Activated T-cell treated with anti-CD3 and anti-CD28 coated beads for 1 hour (primary cell): ENCODE measurements at regions not wholly inside any gene's neighbourhood (a gene's known extent, or its start where the extent isn't known, plus 50 kb on each side); places are given as distances from the start of the nearest gene placed in this dataset.
"Not testable (repeated sequence)": the region's sequence is repeated elsewhere in the genome, so short reads cannot be mapped to it uniquely, and the experiment has no call there.

Experiments used
- DNase-seq: peaks from one replicate; pipeline ENCODE4 v3.0.0-alpha.2; 2020; ENCODE audit warnings: low read depth

DNA sequence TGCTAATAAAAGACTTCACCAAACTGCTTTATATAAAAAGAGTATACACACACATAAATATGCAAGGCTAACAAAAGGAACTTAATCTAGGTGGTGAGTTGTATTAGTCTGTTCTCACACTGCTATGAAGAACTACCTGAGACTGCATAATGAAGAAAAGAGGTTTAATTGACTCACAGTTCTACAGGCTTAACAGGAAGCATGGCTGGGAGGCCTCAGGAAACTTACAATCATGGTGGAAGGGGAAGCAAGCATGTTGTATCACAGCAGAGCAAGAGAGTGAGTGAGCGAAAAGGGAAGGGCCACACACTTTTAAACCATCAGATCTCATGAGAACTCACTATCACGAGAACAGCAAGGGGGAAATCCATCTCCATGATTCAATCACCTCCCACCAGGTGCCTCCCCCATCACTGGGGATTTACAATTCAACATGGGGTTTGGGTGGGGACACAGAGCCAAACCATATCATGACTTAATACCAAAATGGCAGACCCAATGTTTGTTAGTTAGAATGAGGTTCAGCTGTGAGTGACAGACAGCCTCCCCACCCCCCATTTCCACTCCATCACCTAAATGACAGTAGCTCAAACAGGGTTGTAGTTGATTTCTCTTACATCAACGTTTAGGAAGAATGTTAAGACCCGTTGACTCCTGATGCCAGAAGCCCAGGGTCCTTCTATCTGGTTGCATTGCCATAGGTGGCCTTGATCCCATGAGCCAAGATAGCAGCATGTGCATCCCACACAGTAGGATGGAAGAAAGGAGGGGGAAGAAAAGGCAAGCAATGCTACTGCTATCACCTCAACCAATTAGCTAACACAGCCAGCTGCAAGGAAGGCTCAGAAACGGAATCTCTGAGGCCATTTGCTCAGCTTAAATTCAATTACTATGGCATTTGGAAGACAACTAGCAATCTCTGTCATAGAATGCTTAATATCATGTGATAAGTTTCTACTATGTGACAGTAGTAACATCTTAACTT is 77.0 kb downstream of the CCDC71L start:
- no peak for DNase-seq

DNA sequence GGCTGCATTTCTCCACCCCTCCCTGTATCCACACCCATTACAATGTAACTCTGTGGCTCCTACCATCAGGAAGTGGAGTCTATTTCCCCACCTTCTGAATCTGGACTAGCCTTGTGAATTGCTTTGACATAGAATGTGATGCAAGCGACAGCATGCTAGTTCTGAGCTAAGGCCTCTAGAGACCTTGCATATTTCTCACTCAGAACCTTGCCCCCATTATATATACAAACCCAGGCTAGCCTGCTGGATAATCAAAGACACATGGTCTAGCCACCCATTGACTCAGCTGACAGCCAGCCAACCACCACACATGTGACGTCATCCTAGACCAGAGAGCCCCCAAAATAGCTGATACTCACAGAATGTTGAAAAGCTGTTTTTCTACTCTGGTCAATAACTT is 77.9 kb downstream of the CCDC71L start:
- no peak for DNase-seq

GRCh38 chr7:106582365-106582764 is 78.6 kb downstream of the CCDC71L start:
- no peak for DNase-seq

DNA sequence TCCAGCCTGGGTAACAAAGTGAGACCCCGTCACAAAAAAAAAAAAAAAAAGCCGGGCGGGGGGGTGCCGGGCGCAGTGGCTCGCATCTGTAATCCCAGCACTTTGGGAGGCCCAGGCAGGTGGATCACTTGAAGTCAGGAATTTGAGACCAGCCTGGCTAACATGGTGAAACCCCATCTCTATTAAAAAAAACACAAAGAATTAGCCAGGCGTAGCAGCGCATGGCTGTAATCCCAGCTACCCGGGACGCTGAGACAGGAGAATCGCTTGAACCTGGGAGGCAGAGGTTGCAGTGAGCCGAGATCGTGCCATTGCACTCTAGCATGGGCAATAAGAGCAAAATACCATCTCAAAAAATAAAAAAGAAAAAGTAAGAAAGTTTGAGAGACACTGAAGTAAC is 81.9 kb downstream of the CCDC71L start:
- not testable (repeated sequence) for DNase-seq

DNA sequence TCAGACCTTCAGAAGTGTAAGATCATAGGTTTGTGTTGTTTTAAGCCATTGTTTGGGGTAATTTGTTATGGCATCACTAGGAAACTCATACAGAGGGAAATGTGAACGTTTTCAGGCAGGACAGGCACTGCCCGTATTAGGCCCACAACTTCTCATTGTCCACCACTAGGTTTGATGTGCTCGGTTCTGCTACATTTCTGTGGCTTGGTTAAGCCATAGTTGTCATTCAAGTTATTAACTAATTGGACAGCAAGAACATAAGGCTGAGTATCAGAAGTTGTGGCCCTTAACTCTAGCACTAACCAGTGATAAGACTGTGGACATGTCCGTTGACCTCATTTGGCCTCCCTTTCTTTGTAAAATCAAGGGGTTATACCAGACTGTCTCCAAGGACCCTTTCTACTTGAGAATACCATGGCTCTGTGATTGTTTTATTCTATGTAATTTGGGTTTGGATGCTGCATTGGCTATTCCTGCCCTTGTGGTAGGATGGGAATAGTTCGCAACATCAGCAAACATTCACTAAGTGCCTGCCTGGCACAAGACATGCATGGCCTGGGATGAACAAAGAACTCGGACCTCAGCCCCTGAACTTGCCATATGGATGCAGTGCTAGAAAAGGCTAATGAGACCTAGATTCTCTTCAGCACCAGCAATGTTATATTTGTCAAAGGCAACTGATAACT is 85.7 kb downstream of the CCDC71L start:
- no peak for DNase-seq

GRCh38 chr7:106573738-106574137 is 87.2 kb downstream of the CCDC71L start:
- DNase-seq = no peak

DNA sequence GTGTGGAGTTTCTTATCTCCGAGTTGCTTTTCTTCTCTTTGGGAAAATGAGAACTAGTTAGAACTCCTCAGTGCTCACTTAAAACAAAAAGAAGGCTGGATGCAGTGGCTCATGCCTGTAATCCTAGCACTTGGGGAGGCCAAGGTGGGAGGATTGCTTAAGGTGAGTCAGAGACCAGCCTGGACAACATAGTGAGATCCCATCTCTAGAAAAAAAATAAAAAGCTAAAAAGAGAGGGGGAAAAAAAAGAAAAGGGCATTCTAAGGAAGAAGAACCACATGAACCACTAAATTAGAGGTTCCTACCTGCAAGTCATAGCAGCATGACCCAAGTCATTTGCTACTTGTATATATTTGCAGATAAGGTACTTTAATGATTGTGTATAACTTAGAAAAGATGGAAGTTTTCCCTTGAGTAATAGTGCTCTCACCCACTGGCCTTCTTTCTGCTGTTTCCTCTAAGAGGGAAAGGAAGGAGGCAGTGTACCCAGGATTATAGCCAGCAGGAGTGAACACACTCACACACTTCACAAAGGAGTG is 87.8 kb downstream of the CCDC71L start:
- DNase-seq = no peak

DNA sequence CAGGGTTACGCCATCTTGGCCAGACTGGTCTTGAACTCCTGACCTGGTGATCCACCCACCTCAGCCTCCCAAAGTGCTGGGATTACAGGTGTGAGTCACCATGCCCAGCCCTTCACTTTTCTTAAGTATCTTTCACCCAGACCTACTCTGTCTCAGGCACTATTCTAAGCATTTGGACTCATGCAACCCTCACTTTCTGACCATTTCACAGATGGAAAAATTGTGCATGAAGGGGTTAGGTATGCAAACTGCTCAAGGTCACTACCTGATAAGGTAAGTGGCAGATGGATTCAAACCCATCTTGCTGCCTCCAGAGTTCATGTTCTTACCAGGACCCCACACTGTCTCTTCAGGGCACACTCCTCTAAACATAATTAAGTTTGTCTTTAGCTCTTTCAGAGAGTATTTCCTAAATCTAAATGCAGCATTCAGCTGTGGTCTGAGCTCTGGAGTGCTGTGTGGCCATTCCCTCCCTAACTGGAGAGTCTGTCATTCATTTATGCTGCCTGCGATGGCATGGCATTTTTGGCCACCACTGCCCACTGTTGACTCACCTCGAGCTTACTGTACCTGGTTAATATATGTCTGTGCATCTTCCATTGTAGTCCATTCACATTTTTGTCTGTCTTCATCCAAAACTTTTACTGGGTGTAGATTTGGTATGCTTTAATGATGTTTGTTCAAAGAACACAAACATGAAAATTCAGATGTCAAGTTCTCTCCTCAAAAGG is 88.4 kb downstream of the CCDC71L start:
- no peak for DNase-seq

- DNase-seq = no peak
Measured at GRCh38 chr7:106571563-106571962, 89.4 kb downstream of the CCDC71L start.

DNA sequence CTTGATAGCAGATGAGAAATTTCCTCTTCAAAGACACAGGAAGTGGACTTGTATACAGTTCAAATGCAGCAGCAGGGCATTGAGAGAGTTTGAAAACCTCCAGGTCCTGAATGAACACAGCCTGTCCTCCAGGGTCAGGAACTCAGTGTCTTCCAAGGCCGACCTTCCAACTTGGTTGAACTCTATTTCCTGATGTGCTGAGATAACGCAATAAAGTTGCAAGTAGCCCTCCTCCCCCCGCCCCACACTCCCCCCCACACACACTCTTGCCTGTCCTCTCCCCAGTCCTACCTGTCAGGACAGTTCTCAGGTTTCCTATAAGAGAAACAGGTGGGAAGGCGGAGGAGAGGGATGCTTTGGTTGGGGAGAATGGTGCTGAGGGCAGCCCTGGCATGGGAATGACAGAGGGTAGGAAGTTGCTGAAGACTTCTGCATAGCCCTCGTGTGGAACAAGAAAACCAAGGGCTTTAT is 90.0 kb downstream of the CCDC71L start:
- no peak for DNase-seq

GRCh38 chr7:106570146-106570545 is 90.8 kb downstream of the CCDC71L start:
- DNase-seq = no peak

GRCh38 chr7:106569500-106569929 is 91.4 kb downstream of the CCDC71L start:
- DNase-seq = no peak

GRCh38 chr7:106568680-106569499 is 92.1 kb downstream of the CCDC71L start:
- no peak for DNase-seq

GRCh38 chr7:106568002-106568679 is 92.8 kb downstream of the CCDC71L start:
- DNase-seq = no peak

DNA sequence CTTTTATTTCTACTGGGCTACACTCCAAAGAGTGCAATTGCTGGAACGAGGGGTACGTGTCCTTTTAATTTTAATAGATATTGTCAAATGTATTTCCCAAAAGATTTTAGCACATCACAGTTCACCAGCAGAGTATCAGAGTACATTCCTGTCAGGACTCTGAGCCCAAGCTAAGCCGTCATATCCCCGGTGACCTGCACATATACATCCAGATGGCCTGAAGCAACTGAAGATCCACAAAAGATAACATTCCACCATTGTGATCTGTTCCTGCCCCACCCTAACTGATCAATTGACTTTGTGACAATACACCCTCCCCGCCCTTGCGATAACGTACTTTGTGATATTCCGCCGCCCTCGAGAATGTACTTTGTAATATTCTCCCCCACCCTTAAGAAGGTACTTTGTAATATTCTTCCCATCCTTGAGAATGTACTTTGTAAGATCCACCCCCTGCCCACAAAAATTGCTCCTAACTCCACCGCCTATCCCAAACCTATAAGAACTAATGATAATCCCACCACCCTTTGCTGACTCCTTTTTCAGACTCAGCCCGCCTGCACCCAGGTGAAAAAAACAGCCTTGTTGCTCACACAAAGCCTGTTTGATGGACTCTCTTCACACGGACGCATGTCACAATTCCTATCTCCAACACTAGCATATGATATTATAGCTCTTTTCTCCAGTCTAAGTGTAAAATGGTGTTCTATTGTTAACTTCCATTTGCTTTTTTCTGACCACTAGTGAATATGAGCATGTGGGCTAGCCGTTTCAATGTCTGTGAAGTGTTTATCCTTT is 93.6 kb downstream of the CCDC71L start:
- DNase-seq = not testable (repeated sequence)

DNA sequence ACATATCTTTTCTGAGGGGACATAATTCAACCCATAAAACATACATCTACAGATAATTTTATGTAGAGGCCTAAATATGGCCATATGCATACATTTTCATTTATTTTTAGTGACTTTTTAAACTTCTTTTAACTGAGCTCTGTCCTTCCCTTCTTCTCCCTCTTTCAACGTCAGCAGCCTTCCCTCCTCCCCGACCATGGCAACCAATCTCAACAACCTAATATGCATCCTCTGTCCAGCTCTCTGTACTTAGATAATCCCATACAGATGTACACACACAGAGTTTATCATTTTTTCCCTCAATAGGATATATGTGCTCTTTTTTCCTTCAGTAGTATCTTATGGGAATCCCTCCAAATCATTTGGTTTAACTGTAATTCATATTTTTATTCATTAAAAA is 94.3 kb downstream of the CCDC71L start:
- no peak for DNase-seq

DNA sequence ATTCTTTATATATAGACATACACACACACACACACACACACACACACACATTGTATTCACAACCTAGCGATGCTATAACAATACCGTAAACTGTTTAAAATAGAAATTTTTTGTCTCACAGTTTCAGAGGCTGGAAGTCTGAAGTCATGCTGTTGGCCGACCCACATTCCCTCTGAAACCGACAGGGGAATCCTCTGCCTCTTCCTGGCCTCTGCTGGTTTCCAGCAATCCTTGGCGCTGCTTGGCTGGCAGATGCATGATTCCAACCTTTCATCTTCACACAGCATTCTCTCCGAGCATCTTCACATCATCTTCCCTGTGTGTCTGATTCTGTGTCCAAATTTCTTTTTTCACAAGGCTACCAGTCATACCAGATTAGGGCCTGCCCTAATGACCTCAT is 94.8 kb downstream of the CCDC71L start:
- no peak for DNase-seq

GRCh38 chr7:106565428-106565827 is 95.5 kb downstream of the CCDC71L start:
- DNase-seq = no peak

- DNase-seq = no peak
Measured at GRCh38 chr7:106563466-106564150, 97.3 kb downstream of the CCDC71L start.
